ENCODE measurements at regions not wholly inside any gene's neighbourhood (a gene's known extent, or its start where the extent isn't known, plus 50 kb on each side); places are given as distances from the start of the nearest gene placed in this dataset.

- Histone ChIP-seq H3K4me1 (ENCODE audit: control insufficient read depth, extremely low read depth, insufficient read depth, low read length) (no peaks in the 10 kb centered on the region), H3K36me3 (ENCODE audit: control insufficient read depth in 2 of 2, extremely low read depth in 1 of 2, insufficient read depth in 2 of 2, low read length in 2 of 2) (no peaks in the 10 kb centered on the region), H3K27me3 (ENCODE audit: control insufficient read depth in 2 of 2, insufficient read depth in 2 of 2, low read length in 2 of 2) (no peaks in the 10 kb centered on the region), H3K9me3 (replicated peaks; ENCODE audit: control insufficient read depth, insufficient read depth, low read length) (no peaks in the 10 kb centered on the region), H3K27ac (ENCODE audit: insufficient read depth, low read depth, low read length) (no peak overlapping the region), H3K79me2 (ENCODE audit: control insufficient read depth, insufficient read depth, low read length) (no peaks in the 10 kb centered on the region), H2AFZ (ENCODE audit: low read depth, low read length) (no peak overlapping the region), H3K9ac (replicated peaks; ENCODE audit: extremely low read depth, insufficient read depth, low read length) (no peak overlapping the region), H3K4me2 (ENCODE audit: insufficient read depth, low read length) (no peak overlapping the region), H3K9me1 (replicated peaks; ENCODE audit: control insufficient read depth, extremely low read depth, insufficient read depth, low read length) (no peaks in the 10 kb centered on the region), H4K20me1 (replicated peaks; ENCODE audit: control insufficient read depth, extremely low read depth, insufficient read depth, low read length) (no peaks in the 10 kb centered on the region), H3K4me3 (replicated peaks in 1 of 3; ENCODE audit: insufficient read depth in 1 of 3, low read depth in 1 of 3, low read length in 3 of 3) (no peak overlapping the region)
- DNase-seq (ENCODE audit: low read depth, low spot score) (no peak), FAIRE-seq (no peak)
- intact Hi-C loops (cut with micrococcal nuclease): no loop called here
- dilution Hi-C loops (cut with MboI; ENCODE audit: extremely low pct_ligation_motif_present, low sequenced_read_pairs): no loop called here
- POLR2A ChIA-PET: no interaction called here
- TF ChIP-seq JUN (IDR thresholded peaks at IDR 0.05; ENCODE audit: borderline replicate concordance, insufficient read depth, insufficient read length, low read depth): no peak
- no peak for TF ChIP-seq MYC (IDR thresholded peaks at IDR 0.05; ENCODE audit: low read depth, low read length)
- TF ChIP-seq FOS (IDR thresholded peaks at IDR 0.05; ENCODE audit: borderline replicate concordance, insufficient read depth, low read length): no peak
- TF ChIP-seq CTCF (IDR thresholded peaks at IDR 0.05; ENCODE audit: extremely low read depth in 1 of 2, insufficient read depth in 1 of 2, low read depth in 1 of 2, low read length in 2 of 2): no peak
- no peak for TF ChIP-seq GATA2 (IDR thresholded peaks at IDR 0.05; ENCODE audit: insufficient read depth, insufficient read length, low read depth, low read length)
- TF ChIP-seq EZH2 (IDR thresholded peaks at IDR 0.05; ENCODE audit: borderline replicate concordance, low read depth, low read length, severe bottlenecking): no peak
- TF ChIP-seq POLR2AphosphoS5 (IDR thresholded peaks at IDR 0.05; ENCODE audit: insufficient read depth, low read depth, low read length): no peak
- TF ChIP-seq MAX (IDR thresholded peaks at IDR 0.05; ENCODE audit: insufficient read depth, insufficient read length): no peak
- no peak for TF ChIP-seq POLR2A (IDR thresholded peaks at IDR 0.05; ENCODE audit: low read depth, low read length)
- BruUV-seq (replicated peaks): no TSS peak
- CTCF ChIA-PET: no interaction called here
These were observed 81.0 kb upstream of the LMCD1 start for GRCh38 chr3:8420612-8421011.

All from endothelial cell of umbilical vein (primary cell).